HG02943 (cell line): ENCODE measurements at regions not wholly inside any gene's neighbourhood (a gene's known extent, or its start where the extent isn't known, plus 50 kb on each side); places are given as distances from the start of the nearest gene placed in this dataset.
"Not testable (repeated sequence)": the region's sequence is repeated elsewhere in the genome, so short reads cannot be mapped to it uniquely, and the experiment has no call there.

Source experiments
- ATAC-seq: cut with Tn5 transposase; IDR thresholded peaks from one replicate; pipeline ENCODE4 v1.9.1; 2021; ENCODE audit warnings: mild to moderate bottlenecking, low read depth, moderate library complexity; ENCODE audit not compliant: unreplicated experiment

- ATAC-seq = no peak
These were observed 120.0 kb downstream of the GALR1 start for GRCh38 chr18:77369644-77370043.

- no peak for ATAC-seq
These were observed 124.2 kb downstream of the GALR1 start for GRCh38 chr18:77373730-77374445.

GRCh38 chr18:77374446-77374805, 124.8 kb downstream of the GALR1 start:
- no peak for ATAC-seq

- ATAC-seq = no peak
These were observed 126.5 kb downstream of the GALR1 start for GRCh38 chr18:77376043-77376732.

- no peak for ATAC-seq
These were observed 127.1 kb downstream of the GALR1 start for GRCh38 chr18:77376733-77377094.

- ATAC-seq = no peak
These were observed 128.2 kb downstream of the GALR1 start for GRCh38 chr18:77377813-77378212.

GRCh38 chr18:77379976-77380509, 130.4 kb downstream of the GALR1 start:
- no peak for ATAC-seq

GRCh38 chr18:77380695-77381094, 131.0 kb downstream of the GALR1 start:
- no peak for ATAC-seq

GRCh38 chr18:77392321-77392720, 142.7 kb downstream of the GALR1 start:
- ATAC-seq = no peak

GRCh38 chr18:77393519-77393918, 143.9 kb downstream of the GALR1 start:
- ATAC-seq = no peak

- no peak for ATAC-seq
These were observed 146.3 kb downstream of the GALR1 start for GRCh38 chr18:77395953-77396352.

- no peak for ATAC-seq
These were observed 147.4 kb downstream of the GALR1 start for GRCh38 chr18:77397056-77397455.

- ATAC-seq = no peak
These were observed 148.0 kb downstream of the GALR1 start for GRCh38 chr18:77397617-77398016.

- no peak for ATAC-seq
These were observed 150.9 kb downstream of the GALR1 start for GRCh38 chr18:77400561-77400960.

GRCh38 chr18:77401173-77401572, 151.5 kb downstream of the GALR1 start:
- no peak for ATAC-seq

- ATAC-seq = no peak
These were observed 154.4 kb downstream of the GALR1 start for GRCh38 chr18:77403969-77404535.

- ATAC-seq = no peak
These were observed 155.4 kb downstream of the GALR1 start for GRCh38 chr18:77405096-77405495.

- ATAC-seq = no peak
These were observed 158.1 kb downstream of the GALR1 start for GRCh38 chr18:77407733-77408132.

- not testable (repeated sequence) for ATAC-seq
These were observed 171.9 kb downstream of the GALR1 start for GRCh38 chr18:77421546-77421945.

GRCh38 chr18:77422974-77423867, 173.6 kb downstream of the GALR1 start:
- ATAC-seq = no peak

- no peak for ATAC-seq
These were observed 183.4 kb downstream of the GALR1 start for GRCh38 chr18:77433076-77433475.
